KOPT-K1 (cell line): ENCODE measurements at regions not wholly inside any gene's neighbourhood (a gene's known extent, or its start where the extent isn't known, plus 50 kb on each side); places are given as distances from the start of the nearest gene placed in this dataset.
"Not testable (repeated sequence)": the region's sequence is repeated elsewhere in the genome, so short reads cannot be mapped to it uniquely, and the experiment has no call there.

ENCODE experiments used
- H3K27ac ChIP-seq: fragments of 200-600 bp; sonication (generic); 2 replicates; pipeline ENCODE4 v1.5.1; 2016; ENCODE audit warnings: antibody characterized with exemption, mild to moderate bottlenecking, low read depth, low read length; ENCODE audit not compliant: poor library complexity, severe bottlenecking
- H3K36me3 ChIP-seq: fragments of 200-600 bp; sonication (generic); 2 replicates; pipeline ENCODE4 v1.5.1; 2017; ENCODE audit warnings: antibody characterized with exemption, mild to moderate bottlenecking, low read length, moderate library complexity; ENCODE audit not compliant: insufficient read depth
- H3K9me3 ChIP-seq: fragments of 200-600 bp; sonication (generic); 2 replicates; pipeline ENCODE4 v1.5.1; 2017; ENCODE audit warnings: antibody characterized with exemption, low read length, mild to moderate bottlenecking; ENCODE audit not compliant: insufficient read depth, poor library complexity, severe bottlenecking

DNA sequence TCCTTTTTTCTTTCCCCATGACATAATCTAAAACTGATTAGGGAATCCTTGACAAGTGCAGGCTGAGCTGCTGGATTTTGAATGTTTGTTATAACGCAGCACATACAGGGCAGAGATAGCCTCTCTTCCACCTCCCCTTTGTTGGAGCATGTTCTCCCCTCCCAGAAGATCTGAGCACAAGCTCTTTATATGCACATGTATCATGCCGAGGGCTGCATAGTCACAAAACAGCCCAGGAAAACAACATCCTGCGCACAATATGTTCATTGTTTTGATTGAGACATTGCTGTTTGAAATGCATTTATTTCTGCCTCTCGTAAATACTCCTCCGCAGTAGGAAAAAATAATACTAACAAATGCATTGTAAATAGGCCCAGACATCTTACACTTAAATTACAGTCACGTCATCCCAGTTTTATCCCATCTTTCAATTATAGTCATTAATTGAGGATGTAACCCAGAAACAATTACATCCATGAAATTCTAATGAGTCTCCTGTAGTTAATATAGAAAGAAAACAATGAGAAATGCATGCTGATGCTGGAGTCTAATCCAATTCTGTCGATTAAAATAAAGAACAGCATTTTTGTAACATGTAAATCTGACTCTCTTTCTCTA, 401.8 kb downstream of the BTG1 start:
- Histone ChIP-seq H3K27ac (no peak overlapping the region), H3K36me3 (no peaks in the 10 kb centered on the region), H3K9me3 (no peaks in the 10 kb centered on the region)

- Histone ChIP-seq H3K9me3 (no peaks in the 10 kb centered on the region), H3K36me3 (no peaks in the 10 kb centered on the region), H3K27ac (no peak overlapping the region)
Observed at GRCh38 chr12:91743280-91743679, 402.4 kb downstream of the BTG1 start.

- Histone ChIP-seq H3K36me3 (no peaks in the 10 kb centered on the region), H3K9me3 (no peaks in the 10 kb centered on the region), H3K27ac (no peak overlapping the region)
Observed at GRCh38 chr12:91741932-91742331, 403.7 kb downstream of the BTG1 start.

- not testable (repeated sequence) for H3K9me3 ChIP-seq, H3K36me3 ChIP-seq, H3K27ac ChIP-seq
Observed at GRCh38 chr12:91733846-91734245, 411.8 kb downstream of the BTG1 start.

- Histone ChIP-seq H3K27ac (no peak overlapping the region), H3K9me3 (no peaks in the 10 kb centered on the region), H3K36me3 (no peaks in the 10 kb centered on the region)
Observed at GRCh38 chr12:91732086-91732485, 413.6 kb downstream of the BTG1 start.

DNA sequence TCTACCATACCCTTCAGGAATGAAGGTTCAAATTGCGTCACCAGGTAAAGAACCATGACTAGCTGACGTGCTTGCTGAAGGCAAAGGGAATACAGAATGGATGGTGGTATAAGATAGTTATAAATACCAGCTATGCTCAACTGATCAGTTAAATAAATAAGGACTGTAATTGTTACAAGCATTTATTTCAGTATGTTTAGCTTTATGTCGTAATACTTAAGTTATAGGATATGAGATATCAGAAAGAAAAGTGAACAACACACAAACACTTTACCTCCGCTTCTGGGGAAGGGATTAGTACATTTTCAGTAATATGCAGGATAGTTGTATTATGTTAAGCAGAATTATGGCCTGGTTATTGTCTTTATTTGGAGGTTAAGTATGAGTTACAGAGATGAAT, 416.1 kb downstream of the BTG1 start:
- Histone ChIP-seq H3K9me3 (no peaks in the 10 kb centered on the region), H3K36me3 (no peaks in the 10 kb centered on the region), H3K27ac (no peak overlapping the region)

GRCh38 chr12:91723191-91723590, 422.5 kb downstream of the BTG1 start:
- Histone ChIP-seq H3K9me3 (no peaks in the 10 kb centered on the region), H3K36me3 (no peaks in the 10 kb centered on the region), H3K27ac (no peak overlapping the region)

DNA sequence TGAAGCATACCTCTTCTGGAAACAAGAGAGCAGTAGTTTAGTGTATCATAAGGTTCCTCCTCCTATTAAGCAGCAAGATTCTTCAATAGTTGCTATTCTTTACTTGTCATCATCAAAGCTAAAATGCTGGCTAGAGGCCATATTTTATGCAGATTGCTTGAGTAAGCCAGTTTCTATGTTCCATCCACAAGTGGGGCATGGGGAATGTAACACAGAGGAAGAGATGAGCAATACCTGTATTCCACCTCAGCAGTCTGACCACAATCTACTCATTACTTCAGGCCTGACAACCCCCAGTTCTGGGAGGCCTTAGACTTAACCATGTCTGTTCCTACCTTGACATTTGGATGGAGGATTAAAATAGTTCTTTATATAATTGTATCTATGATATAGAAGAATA, 423.6 kb downstream of the BTG1 start:
- Histone ChIP-seq H3K27ac (no peak overlapping the region), H3K36me3 (no peaks in the 10 kb centered on the region), H3K9me3 (no peaks in the 10 kb centered on the region)

GRCh38 chr12:91721023-91721422, 424.6 kb downstream of the BTG1 start:
- H3K27ac ChIP-seq = no peak overlapping the region
- no peaks in the 10 kb centered on the region for H3K9me3 ChIP-seq
- H3K36me3 ChIP-seq = no peaks in the 10 kb centered on the region

GRCh38 chr12:91718326-91718725, 427.3 kb downstream of the BTG1 start:
- Histone ChIP-seq H3K36me3 (no peaks in the 10 kb centered on the region), H3K9me3 (no peaks in the 10 kb centered on the region), H3K27ac (no peak overlapping the region)

GRCh38 chr12:91717804-91718203, 427.8 kb downstream of the BTG1 start:
- no peak overlapping the region for H3K27ac ChIP-seq
- no peaks in the 10 kb centered on the region for H3K36me3 ChIP-seq
- H3K9me3 ChIP-seq = no peaks in the 10 kb centered on the region

DNA sequence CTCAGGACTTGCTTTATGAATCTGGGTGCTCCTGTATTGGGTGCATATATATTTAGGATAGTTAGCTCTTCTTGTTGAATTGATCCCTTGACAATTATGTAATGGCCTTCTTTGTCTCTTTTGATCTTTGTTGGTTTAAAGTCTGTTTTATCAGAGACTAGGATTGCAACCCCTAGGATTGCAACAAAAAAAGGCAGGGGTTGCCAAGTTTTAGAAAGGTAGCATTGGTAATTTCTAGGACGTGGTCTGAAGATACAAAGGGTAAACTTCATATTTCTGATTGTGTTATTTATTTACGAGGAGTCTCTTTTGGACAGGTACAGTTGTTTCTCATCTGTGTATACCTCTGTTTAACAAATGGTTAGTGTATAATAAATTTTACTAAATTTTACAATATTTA, 433.7 kb downstream of the BTG1 start:
- not testable (repeated sequence) for H3K27ac ChIP-seq, H3K9me3 ChIP-seq, H3K36me3 ChIP-seq

- no peaks in the 10 kb centered on the region for H3K9me3 ChIP-seq
- no peak overlapping the region for H3K27ac ChIP-seq
- H3K36me3 ChIP-seq = no peaks in the 10 kb centered on the region
Observed at GRCh38 chr12:91706466-91706865, 439.2 kb downstream of the BTG1 start.

DNA sequence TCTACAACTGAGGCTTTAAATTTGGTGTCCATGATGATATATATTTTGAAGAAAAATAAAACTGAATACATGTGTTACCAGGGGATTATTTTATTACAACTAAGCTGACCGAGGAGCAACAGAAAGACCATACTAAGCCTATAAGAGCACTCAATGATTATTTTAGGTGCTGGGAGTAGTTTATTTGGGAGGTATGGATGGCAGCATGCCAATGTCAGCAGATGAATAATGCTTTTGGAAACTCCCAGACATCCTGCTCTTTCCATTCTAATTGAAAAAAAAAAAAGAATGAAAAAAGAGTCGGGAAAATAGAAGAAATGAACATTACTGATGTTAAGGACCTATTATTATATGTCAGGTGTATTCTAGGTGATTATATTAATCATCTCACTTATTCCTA, 441.2 kb downstream of the BTG1 start:
- Histone ChIP-seq H3K9me3 (peaks cover 3% of the 10 kb centered on the region), H3K36me3 (no peaks in the 10 kb centered on the region), H3K27ac (no peak overlapping the region)

- no peaks in the 10 kb centered on the region for H3K36me3 ChIP-seq
- no peak overlapping the region for H3K27ac ChIP-seq
- peaks cover 8% of the 10 kb centered on the region for H3K9me3 ChIP-seq
Observed at GRCh38 chr12:91703491-91704283, 442.0 kb downstream of the BTG1 start.

GRCh38 chr12:91702843-91703425, 442.7 kb downstream of the BTG1 start:
- no peaks in the 10 kb centered on the region for H3K36me3 ChIP-seq
- H3K27ac ChIP-seq = no peak overlapping the region
- peaks cover 8% of the 10 kb centered on the region for H3K9me3 ChIP-seq
